DLD1 (cell line): ENCODE measurements at regions not wholly inside any gene's neighbourhood (a gene's known extent, or its start where the extent isn't known, plus 50 kb on each side); places are given as distances from the start of the nearest gene placed in this dataset.

Experiments used
- in situ Hi-C: cut with HindIII; loops from 2 replicates; pipeline ENCODE4 v1.10.0; 2017; ENCODE audit warnings: low sequenced_read_pairs

DNA sequence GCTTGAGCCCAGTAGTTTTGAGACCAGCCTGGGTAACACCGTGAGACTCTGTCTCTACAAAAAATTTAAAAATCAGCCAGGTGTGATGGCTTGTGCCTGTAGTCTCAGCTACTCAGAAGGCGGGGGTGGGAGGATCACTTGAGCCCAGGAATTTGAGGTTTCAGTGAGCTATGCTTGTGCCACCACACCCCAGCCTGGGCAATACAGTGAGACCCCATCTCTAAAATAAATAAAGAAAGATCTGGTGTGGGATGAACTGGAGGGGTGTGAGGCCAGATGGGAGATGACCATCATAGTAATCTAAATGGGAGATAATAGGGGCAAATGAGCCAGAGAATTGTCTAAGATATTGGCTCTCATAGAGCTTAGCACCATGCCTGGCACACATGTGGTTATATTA lies 60.1 kb upstream of the TRABD2B start:
- in situ Hi-C loops = no loop called here

DNA sequence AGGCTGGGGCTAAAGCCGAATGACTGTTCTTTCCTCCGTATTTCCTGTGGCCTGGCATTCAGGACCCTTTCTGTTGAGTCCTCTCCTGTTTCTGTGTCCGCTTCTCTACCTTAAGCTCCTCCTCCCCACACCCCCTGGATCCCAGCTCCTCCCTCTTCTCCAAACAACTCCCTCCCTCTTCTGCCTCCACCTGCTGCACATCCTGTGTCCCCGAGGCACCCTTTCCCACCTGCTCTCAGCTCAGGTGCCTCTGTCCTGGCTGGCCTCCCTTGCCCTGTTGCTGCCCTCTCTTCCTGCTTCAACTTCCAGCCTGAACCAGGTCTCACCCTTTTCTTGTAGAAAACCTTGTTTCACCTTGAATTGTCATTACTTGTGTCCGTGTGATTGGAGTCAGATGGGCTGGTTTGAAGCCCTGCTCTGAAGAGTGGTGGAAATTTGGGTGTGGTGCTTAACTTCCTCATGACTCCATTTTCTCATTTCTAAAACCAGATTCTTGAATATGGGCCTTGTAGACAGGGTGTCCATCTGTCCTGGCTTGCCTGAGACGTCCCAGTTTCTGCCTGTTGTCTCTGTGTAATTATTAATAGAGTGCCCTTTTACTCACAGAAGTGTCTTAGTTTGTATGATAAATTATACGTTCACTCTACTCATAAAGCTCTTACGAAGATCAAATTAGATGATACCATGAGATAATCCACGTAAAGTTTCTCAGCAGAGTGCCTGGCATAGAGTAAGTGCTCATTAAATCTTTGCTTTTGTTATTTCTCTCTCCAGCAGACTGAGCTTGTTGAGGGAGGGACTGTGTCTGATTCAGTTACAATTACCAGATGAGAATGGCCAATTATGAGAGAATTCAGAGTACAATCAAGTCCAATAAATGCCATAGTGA lies 58.9 kb upstream of the TRABD2B start:
- in situ Hi-C loops = no loop called here

DNA sequence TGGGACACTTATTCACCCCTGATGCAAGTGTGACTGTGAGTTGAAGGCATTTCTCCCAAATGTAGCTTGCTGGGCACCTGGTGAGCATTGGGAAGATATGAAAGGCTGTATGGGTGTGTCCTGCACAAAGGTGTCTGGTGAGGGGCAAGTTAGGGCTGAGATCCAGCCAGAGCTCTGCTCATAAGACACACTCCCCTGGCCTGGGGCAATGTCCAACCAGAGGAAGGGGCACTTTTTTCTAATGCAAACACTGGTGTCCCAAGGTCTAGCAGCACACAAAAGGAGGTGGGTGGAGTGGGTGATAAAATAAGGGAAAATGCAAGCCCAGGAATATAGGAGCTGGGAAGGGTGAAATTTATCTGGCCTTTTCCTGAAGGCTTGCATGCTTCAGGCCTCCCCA lies 57.0 kb upstream of the TRABD2B start:
- in situ Hi-C loops = no loop called here

DNA sequence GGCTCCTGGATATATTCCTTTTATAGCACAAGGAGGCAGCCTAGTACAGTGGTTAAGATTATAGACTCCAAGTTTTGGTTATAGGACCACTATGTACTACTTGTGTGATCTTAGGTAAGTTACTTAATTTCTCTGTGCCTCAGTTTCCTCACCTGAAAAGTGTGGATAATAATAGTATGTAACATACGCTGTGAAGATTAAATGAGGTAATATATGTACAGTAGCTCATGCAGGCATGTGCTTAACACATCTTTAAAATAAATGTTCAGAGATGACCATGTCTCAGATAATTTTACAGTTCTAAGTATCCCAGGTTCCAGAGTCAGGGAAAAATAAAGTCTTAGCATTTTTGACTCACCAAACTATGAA lies 55.7 kb upstream of the TRABD2B start:
- in situ Hi-C loops = no loop called here

DNA sequence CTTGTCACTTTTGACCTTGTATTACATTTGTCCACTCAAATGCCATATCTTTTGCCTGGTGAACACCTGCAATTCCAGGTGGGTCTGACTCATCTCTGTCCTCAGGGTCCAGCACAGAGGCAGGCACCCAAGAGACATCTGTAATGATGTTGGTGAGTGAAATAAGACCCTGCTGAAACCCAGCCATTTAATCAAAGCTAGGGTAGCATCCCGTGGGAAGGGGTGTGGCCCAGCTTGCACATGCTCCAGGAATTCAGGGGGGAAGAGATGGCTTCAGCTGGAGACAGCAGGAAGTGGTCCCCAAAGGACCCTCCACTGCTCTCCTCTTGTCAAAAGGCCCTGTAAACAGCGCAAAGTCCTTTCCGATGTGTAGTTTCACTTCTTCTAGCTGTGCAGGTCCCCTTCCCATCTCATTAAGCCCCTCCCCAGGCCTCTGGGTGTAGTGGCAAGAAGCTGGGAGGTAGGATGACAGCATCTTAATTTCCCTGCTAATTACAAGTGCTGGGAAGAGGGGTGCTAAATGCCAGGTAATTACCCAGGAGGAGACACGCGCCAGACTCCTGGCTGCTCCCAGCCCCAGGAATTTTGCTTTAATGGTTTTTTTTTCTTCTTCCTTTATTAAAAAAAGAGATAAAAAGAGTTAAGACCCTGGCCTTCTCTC lies 54.4 kb upstream of the TRABD2B start:
- in situ Hi-C loops = no loop called here

DNA sequence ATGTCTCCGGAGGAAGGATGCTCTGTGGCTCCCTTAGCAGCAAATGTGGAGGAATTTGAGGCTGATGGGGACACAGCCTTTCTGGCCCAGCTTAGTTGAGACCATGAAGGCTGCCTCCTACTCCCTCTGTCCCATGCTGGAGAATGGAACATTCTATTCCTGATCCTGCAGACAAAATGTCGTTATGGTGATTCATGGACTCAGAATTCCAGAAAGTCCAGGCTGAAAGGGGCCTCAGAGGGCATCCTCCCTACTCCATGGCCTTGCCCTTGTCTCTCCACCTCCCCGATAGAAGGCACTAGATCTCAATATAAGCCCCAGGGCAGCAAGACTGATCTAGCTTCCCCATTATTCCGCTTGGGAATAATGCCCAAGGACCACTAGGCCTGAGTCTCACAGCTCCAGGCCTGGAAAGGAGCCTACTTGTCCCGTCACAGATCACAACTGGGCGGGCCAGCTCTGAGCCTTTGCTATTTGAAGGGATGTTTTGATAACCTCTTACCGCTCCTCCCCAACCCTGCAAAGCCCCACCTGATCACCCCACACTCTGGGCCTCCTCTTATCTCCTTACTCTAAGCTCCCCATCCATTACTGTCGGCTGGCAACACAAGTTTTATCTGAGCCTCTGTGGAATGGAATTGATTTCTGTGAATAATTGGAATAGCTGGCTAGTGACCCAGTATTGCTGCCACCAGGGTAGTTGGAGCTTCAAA lies 52.8 kb upstream of the TRABD2B start:
- in situ Hi-C loops = no loop called here

DNA sequence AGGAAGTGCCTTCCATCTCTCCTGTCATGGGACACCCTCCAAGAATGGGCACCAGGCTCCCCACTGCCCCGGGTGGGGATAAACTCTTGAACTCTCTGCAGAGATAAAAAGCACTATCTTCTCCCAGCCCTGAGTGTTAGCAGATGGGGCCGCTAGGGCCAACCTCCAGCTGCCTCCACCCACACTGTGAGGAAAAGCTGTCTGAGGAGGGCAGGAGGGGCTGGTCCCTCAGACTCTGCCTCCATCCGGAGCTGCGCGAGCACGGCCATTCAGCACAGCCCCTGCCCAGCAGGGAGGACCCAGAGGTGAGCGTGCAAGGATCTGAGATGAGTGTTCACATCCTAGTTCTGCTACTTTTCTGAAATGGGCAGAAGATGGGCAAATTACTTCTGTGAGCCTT lies 51.8 kb upstream of the TRABD2B start:
- in situ Hi-C loops = no loop called here

DNA sequence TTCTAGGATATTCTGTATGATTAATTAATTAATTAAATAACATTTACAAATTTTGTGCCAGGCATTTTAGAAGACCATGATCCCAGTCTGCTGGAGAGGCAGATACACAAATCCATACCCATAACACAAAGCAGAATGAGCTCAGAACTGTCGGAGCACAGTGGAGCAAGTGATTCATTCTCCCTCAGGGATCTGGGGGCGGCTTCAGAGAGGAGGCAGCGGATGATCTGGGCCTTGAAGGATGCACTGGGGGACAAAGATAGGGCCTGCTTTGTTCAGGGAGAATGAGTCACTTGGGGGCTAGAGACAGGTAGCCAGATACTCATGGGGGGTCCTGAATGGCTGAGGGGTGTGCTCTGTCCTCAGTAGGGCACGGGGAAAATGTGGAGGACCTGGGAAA lies 50.9 kb upstream of the TRABD2B start:
- in situ Hi-C loops = no loop called here

DNA sequence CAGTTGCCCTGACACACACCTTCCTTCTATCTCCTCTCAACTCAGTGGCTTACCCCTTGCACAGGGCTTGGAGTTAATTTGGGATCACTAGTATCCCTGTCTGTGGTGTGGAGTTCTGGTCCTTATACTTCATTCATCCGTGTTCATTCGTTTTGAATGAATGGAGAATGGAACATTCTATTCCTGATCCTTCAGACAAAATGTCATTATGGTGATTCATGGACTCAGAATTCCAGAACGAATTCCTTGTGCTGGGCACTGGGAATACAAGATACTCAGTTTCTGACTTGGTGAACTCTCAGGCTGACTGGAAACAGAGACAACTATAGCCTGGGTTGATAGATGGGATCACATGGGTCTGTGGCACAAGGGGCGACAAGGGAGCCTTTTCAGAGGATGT lies 49.9 kb upstream of the TRABD2B start:
- in situ Hi-C loops = no loop called here
